HEK293 (cell line): ENCODE measurements at regions not wholly inside any gene's neighbourhood (a gene's known extent, or its start where the extent isn't known, plus 50 kb on each side); places are given as distances from the start of the nearest gene placed in this dataset.
A peak's percentile ranks its signal among the peaks of the same experiment; 100 is the strongest.

Experiments used
- CTCF ChIA-PET: fragments of 350-600 bp; formaldehyde crosslinking; extraction: SDS; loops from one replicate; lab custom pipeline; 2021; ENCODE audit warnings: antibody characterized with exemption; lab: Yijun Ruan, JAX
- POLR2A ChIA-PET: fragments of 300-600 bp; formaldehyde crosslinking; extraction: SDS; loops from one replicate; lab custom pipeline; 2020; ENCODE audit warnings: antibody characterized with exemption, inconsistent platforms; lab: Yijun Ruan, JAX
- H3K27ac ChIP-seq: fragments of 200-500 bp; sonication (Bioruptor generic); 2 replicates; pipeline ENCODE4 v1.5.1; 2014; ENCODE audit warnings: low read depth, low read length, control low read depth, inconsistent platforms; ENCODE audit errors: extremely low read depth
- H3K36me3 ChIP-seq, 2 experiments: fragments of 200-500 bp in 1 of 2; sonication (Bioruptor generic) in 1 of 2; 1 replicate in 1 of 2; 2 replicates in 1 of 2; pipeline ENCODE4 v1.5.1; 2014 to 2017; ENCODE audit warnings: inconsistent platforms in 2 of 2, low read length in 2 of 2; ENCODE audit not compliant: control insufficient read depth in 2 of 2, insufficient read depth in 1 of 2
- H3K4me1 ChIP-seq: fragments of 200-500 bp; sonication (Bioruptor generic); 2 replicates; pipeline ENCODE4 v1.5.1; 2014; ENCODE audit warnings: mild to moderate bottlenecking, low read length, inconsistent platforms; ENCODE audit not compliant: control insufficient read depth, insufficient read depth
- H3K4me3 ChIP-seq: 2 replicates; pipeline ENCODE4 v1.5.1; 2011; ENCODE audit warnings: low read depth, mild to moderate bottlenecking, control low read depth, low read length, moderate library complexity
- H3K9me3 ChIP-seq: fragments of 200-500 bp; sonication (Bioruptor generic); 2 replicates; pipeline ENCODE4 v1.5.1; 2014; ENCODE audit warnings: low read depth, low read length, inconsistent platforms; ENCODE audit not compliant: control insufficient read depth, insufficient read depth
- MEIS1 ChIP-seq: sonication (generic); formaldehyde crosslinking; IDR thresholded peaks from 2 replicates; pipeline ENCODE4 v1.8.1; 2022; ENCODE audit warnings: missing genetic modification reagents, mild to moderate bottlenecking, borderline replicate concordance
- SETDB1 ChIP-seq: IDR thresholded peaks from one replicate; pipeline ENCODE4 v1.6.1; 2017; ENCODE audit warnings: mild to moderate bottlenecking, low read length, moderate library complexity, mixed read lengths; ENCODE audit not compliant: insufficient read length
- SP7 ChIP-seq: fragments of 450-650 bp; formaldehyde crosslinking; IDR thresholded peaks from 2 replicates; pipeline ENCODE4 v1.5.1; 2016; ENCODE audit warnings: missing biosample characterization, missing genetic modification characterization
- ZEB2 ChIP-seq: fragments of 450-650 bp; formaldehyde crosslinking; IDR thresholded peaks from 2 replicates; pipeline ENCODE4 v1.5.1; 2016; ENCODE audit warnings: missing biosample characterization, missing genetic modification characterization
- ZFP37 ChIP-seq: fragments of 450-650 bp; formaldehyde crosslinking; IDR thresholded peaks from 2 replicates; pipeline ENCODE4 v1.5.1; 2016; ENCODE audit warnings: missing biosample characterization, missing genetic modification characterization
- ZNF175 ChIP-seq: fragments of 450-650 bp; formaldehyde crosslinking; IDR thresholded peaks from 2 replicates; pipeline ENCODE4 v1.5.1; 2016; ENCODE audit warnings: missing biosample characterization, missing genetic modification characterization
- ZNF184 ChIP-seq: fragments of 450-650 bp; IDR thresholded peaks from 2 replicates; pipeline ENCODE4 v1.5.1; 2018; ENCODE audit warnings: missing biosample characterization, mild to moderate bottlenecking, missing genetic modification characterization
- ZNF19 ChIP-seq: fragments of 450-650 bp; formaldehyde crosslinking; IDR thresholded peaks from 2 replicates; pipeline ENCODE4; 2016; ENCODE audit warnings: missing biosample characterization, missing genetic modification characterization, low read depth
- ZNF239 ChIP-seq: fragments of 450-650 bp; formaldehyde crosslinking; IDR thresholded peaks from 2 replicates; pipeline ENCODE4 v1.5.1; 2016; ENCODE audit warnings: missing biosample characterization, missing genetic modification characterization
- ZNF610 ChIP-seq: fragments of 450-650 bp; formaldehyde crosslinking; IDR thresholded peaks from 2 replicates; pipeline ENCODE4 v1.5.1; 2016; ENCODE audit warnings: missing biosample characterization, missing genetic modification characterization, borderline replicate concordance
- ZNF629 ChIP-seq: fragments of 450-650 bp; formaldehyde crosslinking; IDR thresholded peaks from 2 replicates; pipeline ENCODE4 v1.5.1; 2017; ENCODE audit warnings: missing biosample characterization, missing genetic modification characterization
- TF ChIP-seq, protein P1 (sequence below): fragments of 450-650 bp; formaldehyde crosslinking; IDR thresholded peaks from 2 replicates; pipeline ENCODE4 v1.5.1; 2017; ENCODE audit warnings: missing biosample characterization, missing genetic modification characterization
- TF ChIP-seq, protein P2 (sequence below): fragments of 450-650 bp; formaldehyde crosslinking; IDR thresholded peaks from 2 replicates; pipeline ENCODE4 v1.5.1; 2016; ENCODE audit warnings: missing biosample characterization, missing genetic modification characterization
- TF ChIP-seq, protein P3 (sequence below): fragments of 450-650 bp; formaldehyde crosslinking; IDR thresholded peaks from 2 replicates; pipeline ENCODE4 v1.5.0; 2017; ENCODE audit warnings: missing biosample characterization, missing genetic modification characterization, borderline replicate concordance
- TF ChIP-seq, protein P4 (sequence below): fragments of 450-650 bp; formaldehyde crosslinking; IDR thresholded peaks from 2 replicates; pipeline ENCODE4 v1.5.1; 2016; ENCODE audit warnings: missing biosample characterization, missing genetic modification characterization

DNA sequence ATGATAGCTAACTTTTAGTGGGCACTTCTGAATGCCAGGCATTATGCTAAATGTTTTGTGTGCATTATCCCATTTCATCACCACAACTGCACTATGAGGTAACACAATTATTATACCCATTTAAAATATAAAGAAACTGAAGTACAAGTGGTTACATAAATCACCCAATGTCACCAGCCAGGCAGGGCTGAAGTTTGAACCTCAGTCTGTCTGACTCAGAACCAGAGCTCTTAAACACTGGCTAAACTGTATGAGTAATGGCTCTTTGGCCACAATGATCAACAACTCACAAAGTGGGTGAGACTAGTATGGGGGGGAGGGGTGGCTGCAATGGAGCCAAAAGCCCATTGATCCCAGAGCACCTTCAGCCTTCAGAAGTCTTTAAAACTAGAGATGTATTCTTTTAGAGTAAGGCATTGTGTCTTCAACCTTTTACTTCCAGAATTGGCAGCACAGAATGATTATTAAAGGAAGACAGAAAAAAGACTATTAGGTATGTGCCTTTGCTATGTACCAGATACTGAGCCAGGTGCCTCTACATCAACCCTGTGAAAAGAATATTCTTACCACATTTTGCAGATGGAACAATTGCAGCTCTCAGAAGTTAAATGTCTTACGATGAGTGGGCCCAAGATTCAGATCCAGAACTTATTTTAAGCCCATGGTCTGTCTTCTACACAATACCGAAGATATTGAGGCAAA lies 166.9 kb downstream of the UACA start:
- Histone ChIP-seq H3K4me1 (no peaks in the 10 kb centered on the region), H3K9me3 (no peaks in the 10 kb centered on the region; the same call in 1 of the 2 replicates), H3K4me3 (no peak overlapping the region), H3K27ac (no peak overlapping the region), H3K36me3 (no peaks in the 10 kb centered on the region)
- ChIA-PET POLR2A (no interaction called here), CTCF (interaction anchor here (0.6 to 1.6 kb wide), 5 partner anchors 11 to 1000 kb away, joined by 3 to 16 read pairs (median 3); no protein-coding TSS in a partner anchor)
- peak; percentile 75 for TF ChIP-seq ZNF629 (tag by site-specific recombination)
- TF ChIP-seq MEIS1: peak; percentile 72
- no peak for TF ChIP-seq ZNF610 (tag by site-specific recombination)
- TF ChIP-seq, protein P1, sequence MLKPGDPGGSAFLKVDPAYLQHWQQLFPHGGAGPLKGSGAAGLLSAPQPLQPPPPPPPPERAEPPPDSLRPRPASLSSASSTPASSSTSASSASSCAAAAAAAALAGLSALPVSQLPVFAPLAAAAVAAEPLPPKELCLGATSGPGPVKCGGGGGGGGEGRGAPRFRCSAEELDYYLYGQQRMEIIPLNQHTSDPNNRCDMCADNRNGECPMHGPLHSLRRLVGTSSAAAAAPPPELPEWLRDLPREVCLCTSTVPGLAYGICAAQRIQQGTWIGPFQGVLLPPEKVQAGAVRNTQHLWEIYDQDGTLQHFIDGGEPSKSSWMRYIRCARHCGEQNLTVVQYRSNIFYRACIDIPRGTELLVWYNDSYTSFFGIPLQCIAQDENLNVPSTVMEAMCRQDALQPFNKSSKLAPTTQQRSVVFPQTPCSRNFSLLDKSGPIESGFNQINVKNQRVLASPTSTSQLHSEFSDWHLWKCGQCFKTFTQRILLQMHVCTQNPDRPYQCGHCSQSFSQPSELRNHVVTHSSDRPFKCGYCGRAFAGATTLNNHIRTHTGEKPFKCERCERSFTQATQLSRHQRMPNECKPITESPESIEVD (tag by site-specific recombination): 0 out of 2 replicates have a peak, but pooled peaks have one; percentile 15
- TF ChIP-seq, protein P2, sequence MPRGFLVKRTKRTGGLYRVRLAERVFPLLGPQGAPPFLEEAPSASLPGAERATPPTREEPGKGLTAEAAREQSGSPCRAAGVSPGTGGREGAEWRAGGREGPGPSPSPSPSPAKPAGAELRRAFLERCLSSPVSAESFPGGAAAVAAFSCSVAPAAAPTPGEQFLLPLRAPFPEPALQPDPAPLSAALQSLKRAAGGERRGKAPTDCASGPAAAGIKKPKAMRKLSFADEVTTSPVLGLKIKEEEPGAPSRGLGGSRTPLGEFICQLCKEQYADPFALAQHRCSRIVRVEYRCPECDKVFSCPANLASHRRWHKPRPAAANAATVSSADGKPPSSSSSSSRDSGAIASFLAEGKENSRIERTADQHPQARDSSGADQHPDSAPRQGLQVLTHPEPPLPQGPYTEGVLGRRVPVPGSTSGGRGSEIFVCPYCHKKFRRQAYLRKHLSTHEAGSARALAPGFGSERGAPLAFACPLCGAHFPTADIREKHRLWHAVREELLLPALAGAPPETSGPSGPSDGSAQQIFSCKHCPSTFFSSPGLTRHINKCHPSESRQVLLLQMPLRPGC: 0 out of 2 replicates have a peak, but pooled peaks have one; percentile 51
- 0 out of 2 replicates have a peak, but pooled peaks have one; percentile 32 for TF ChIP-seq ZEB2 (tag by site-specific recombination)
- no peak for TF ChIP-seq ZNF239 (tag by site-specific recombination)
- peak; percentile 66; the same call in 1 of the 2 replicates for TF ChIP-seq ZNF184 (tag by site-specific recombination)
- peak; percentile 73 for TF ChIP-seq SP7 (tag by site-specific recombination)
- TF ChIP-seq ZFP37 (tag by site-specific recombination): 0 out of 2 replicates have a peak, but pooled peaks have one; percentile 55
- TF ChIP-seq, protein P3, sequence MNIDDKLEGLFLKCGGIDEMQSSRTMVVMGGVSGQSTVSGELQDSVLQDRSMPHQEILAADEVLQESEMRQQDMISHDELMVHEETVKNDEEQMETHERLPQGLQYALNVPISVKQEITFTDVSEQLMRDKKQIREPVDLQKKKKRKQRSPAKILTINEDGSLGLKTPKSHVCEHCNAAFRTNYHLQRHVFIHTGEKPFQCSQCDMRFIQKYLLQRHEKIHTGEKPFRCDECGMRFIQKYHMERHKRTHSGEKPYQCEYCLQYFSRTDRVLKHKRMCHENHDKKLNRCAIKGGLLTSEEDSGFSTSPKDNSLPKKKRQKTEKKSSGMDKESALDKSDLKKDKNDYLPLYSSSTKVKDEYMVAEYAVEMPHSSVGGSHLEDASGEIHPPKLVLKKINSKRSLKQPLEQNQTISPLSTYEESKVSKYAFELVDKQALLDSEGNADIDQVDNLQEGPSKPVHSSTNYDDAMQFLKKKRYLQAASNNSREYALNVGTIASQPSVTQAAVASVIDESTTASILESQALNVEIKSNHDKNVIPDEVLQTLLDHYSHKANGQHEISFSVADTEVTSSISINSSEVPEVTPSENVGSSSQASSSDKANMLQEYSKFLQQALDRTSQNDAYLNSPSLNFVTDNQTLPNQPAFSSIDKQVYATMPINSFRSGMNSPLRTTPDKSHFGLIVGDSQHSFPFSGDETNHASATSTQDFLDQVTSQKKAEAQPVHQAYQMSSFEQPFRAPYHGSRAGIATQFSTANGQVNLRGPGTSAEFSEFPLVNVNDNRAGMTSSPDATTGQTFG (tag by site-specific recombination): no peak

DNA sequence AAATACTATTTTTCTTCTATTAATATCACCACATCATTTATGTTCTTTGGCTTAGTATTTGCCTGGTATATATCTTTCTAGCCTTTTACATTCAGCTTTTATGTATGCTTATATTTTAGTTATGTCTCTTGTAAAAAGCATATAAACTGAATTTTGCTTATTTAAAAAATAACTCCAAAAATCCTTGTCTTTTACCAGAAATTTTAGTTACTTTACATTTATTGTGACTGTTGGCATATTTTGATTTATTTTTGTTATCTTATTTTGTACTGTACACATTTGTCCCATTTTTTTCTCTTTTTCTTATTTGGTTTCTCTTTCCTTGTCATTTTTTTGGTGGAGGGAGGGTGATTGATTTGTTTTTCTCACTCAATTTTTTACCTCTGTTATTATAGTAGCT lies 169.6 kb downstream of the UACA start:
- no peaks in the 10 kb centered on the region; the same call in 1 of the 2 replicates for H3K9me3 ChIP-seq
- ChIA-PET POLR2A (no interaction called here), CTCF (interaction anchor here (0.6 to 1.2 kb wide), 8 partner anchors 8 to 865 kb away, joined by 3 to 6 read pairs (median 4); no protein-coding TSS in a partner anchor)
- TF ChIP-seq, protein P4, sequence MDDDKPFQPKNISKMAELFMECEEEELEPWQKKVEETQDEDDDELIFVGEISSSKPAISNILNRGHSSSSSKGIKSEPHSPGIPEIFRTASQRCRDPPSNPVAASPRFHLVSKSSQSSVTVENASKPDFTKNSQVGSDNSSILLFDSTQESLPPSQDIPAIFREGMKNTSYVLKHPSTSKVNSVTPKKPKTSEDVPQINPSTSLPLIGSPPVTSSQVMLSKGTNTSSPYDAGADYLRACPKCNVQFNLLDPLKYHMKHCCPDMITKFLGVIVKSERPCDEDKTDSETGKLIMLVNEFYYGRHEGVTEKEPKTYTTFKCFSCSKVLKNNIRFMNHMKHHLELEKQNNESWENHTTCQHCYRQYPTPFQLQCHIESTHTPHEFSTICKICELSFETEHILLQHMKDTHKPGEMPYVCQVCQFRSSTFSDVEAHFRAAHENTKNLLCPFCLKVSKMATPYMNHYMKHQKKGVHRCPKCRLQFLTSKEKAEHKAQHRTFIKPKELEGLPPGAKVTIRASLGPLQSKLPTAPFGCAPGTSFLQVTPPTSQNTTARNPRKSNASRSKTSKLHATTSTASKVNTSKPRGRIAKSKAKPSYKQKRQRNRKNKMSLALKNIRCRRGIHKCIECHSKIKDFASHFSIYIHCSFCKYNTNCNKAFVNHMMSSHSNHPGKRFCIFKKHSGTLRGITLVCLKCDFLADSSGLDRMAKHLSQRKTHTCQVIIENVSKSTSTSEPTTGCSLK (tag by site-specific recombination): no peak
- TF ChIP-seq ZNF175 (tag by site-specific recombination): no peak
- TF ChIP-seq ZNF19 (tag by site-specific recombination): no peak
- TF ChIP-seq SETDB1: peak; percentile 51
- no peaks in the 10 kb centered on the region for H3K36me3 ChIP-seq
- no peak overlapping the region for H3K4me3 ChIP-seq
- H3K4me1 ChIP-seq: no peaks in the 10 kb centered on the region
- H3K27ac ChIP-seq: no peak overlapping the region
